ENCODE measurements at regions not wholly inside any gene's neighbourhood (a gene's known extent, or its start where the extent isn't known, plus 50 kb on each side); places are given as distances from the start of the nearest gene placed in this dataset.

GRCh38 chr1:81155131-81155530 lies 645.6 kb upstream of the ADGRL2 start:
- no peak for TF ChIP-seq EZH2 (IDR thresholded peaks at IDR 0.05)
- TF ChIP-seq POLR2AphosphoS5 (IDR thresholded peaks at IDR 0.05; ENCODE audit: borderline replicate concordance, low read depth, low read length) = no peak

Measured in SK-N-MC (cell line).